Amniotic epithelial cell (primary cell): ENCODE measurements at regions not wholly inside any gene's neighbourhood (a gene's known extent, or its start where the extent isn't known, plus 50 kb on each side); places are given as distances from the start of the nearest gene placed in this dataset.

ENCODE experiments used
- DNase-seq: peaks from one replicate; pipeline ENCODE4 v3.0.0-alpha.2; 2010; ENCODE audit warnings: low read depth

GRCh38 chr20:19950042-19950441 is 67.1 kb upstream of the NAA20 start:
- no peak for DNase-seq

- DNase-seq, result no peak
These were observed 64.8 kb upstream of the NAA20 start for GRCh38 chr20:19952392-19952791.

GRCh38 chr20:19953606-19954005 is 63.6 kb upstream of the NAA20 start:
- no peak for DNase-seq

- no peak for DNase-seq
These were observed 60.2 kb upstream of the NAA20 start for GRCh38 chr20:19956976-19957375.

- DNase-seq, result no peak
These were observed 58.9 kb upstream of the NAA20 start for GRCh38 chr20:19958219-19958618.

GRCh38 chr20:19958928-19959327 is 58.2 kb upstream of the NAA20 start:
- DNase-seq, result no peak

- DNase-seq, result no peak
These were observed 56.4 kb upstream of the NAA20 start for GRCh38 chr20:19960745-19961144.

- DNase-seq, result no peak
These were observed 55.9 kb upstream of the NAA20 start for GRCh38 chr20:19961293-19961692.

GRCh38 chr20:19962958-19963357 is 54.2 kb upstream of the NAA20 start:
- no peak for DNase-seq

- peak; percentile 96 for DNase-seq
These were observed 52.6 kb upstream of the NAA20 start for GRCh38 chr20:19964289-19965265.

GRCh38 chr20:19966840-19967239 is 50.3 kb upstream of the NAA20 start:
- DNase-seq, result no peak
